GM12878 (cell line): ENCODE measurements at regions not wholly inside any gene's neighbourhood (a gene's known extent, or its start where the extent isn't known, plus 50 kb on each side); places are given as distances from the start of the nearest gene placed in this dataset.

Experiments
- ATAC-seq: fragments of 200-7000 bp; cut with Tn5 transposase; 3 replicates; pipeline ENCODE4 v1.9.1; 2020; ENCODE audit warnings: mild to moderate bottlenecking, moderate library complexity
- BruUV-seq: library from RNA; stranded (reverse); fragments of 400-500 nt; replicated peaks from 2 replicates; lab custom pipeline; 2021; lab: Mats Ljungman, UMichigan
- CTCF ChIA-PET: fragments of 300-600 bp; sonication (Branson Sonifier 250); formaldehyde crosslinking; extraction: SDS; loops from one replicate; lab custom pipeline; 2021; ENCODE audit warnings: inconsistent platforms; lab: Yijun Ruan, JAX
- POLR2A ChIA-PET: fragments of 350-600 bp; formaldehyde crosslinking; extraction: SDS; loops from one replicate; lab custom pipeline; 2021; ENCODE audit warnings: inconsistent platforms; lab: Charles Lee
- RAD21 ChIA-PET: fragments of 300-600 bp; sonication (Branson Sonifier 250); formaldehyde crosslinking; loops from one replicate; lab custom pipeline; 2023; ENCODE audit warnings: antibody characterized with exemption; ENCODE audit not compliant: unreplicated experiment; lab: Charles Lee
- SMC1A ChIA-PET: fragments of 300-600 bp; sonication (Branson Sonifier 250); formaldehyde crosslinking; loops from one replicate; lab custom pipeline; 2023; ENCODE audit not compliant: unreplicated experiment, uncharacterized antibody; lab: Charles Lee
- DNase-seq: peaks from one replicate; pipeline ENCODE4 v3.0.0-alpha.2; 2011; ENCODE audit warnings: low read depth, low spot score
- FAIRE-seq: peaks from 3 replicates; lab custom pipeline; 2011; peaks lifted over from hg19 to GRCh38; lab: Jason Lieb, UNC
- H2AFZ ChIP-seq: 2 replicates; pipeline ENCODE4 v1.6.0; 2011; ENCODE audit warnings: low read depth, low read length, control low read depth; ENCODE audit not compliant: control insufficient read depth
- H3K27ac ChIP-seq: 2 replicates; pipeline ENCODE4 v1.5.1; 2011; ENCODE audit warnings: control low read depth; ENCODE audit not compliant: control insufficient read depth, insufficient read depth
- H3K27me3 ChIP-seq, 2 experiments: replicated peaks in 1 of 2; 2 replicates each; pipeline versions ENCODE4 v1.6.0 to v1.6.1; 2011; ENCODE audit warnings: low read length in 1 of 2; ENCODE audit not compliant: control insufficient read depth in 2 of 2, insufficient read depth in 2 of 2
- H3K36me3 ChIP-seq, 2 experiments: 2 replicates each; pipeline ENCODE4 v1.5.1; 2011; ENCODE audit warnings: low read length in 1 of 2; ENCODE audit not compliant: control insufficient read depth in 2 of 2, insufficient read depth in 2 of 2
- H3K4me1 ChIP-seq: 2 replicates; pipeline ENCODE4 v1.6.1; 2011; ENCODE audit warnings: mild to moderate bottlenecking, low read length, moderate library complexity, mixed read lengths; ENCODE audit not compliant: control insufficient read depth, insufficient read depth
- H3K4me2 ChIP-seq: 2 replicates; pipeline ENCODE4 v1.6.0; 2011; ENCODE audit warnings: control low read depth; ENCODE audit not compliant: control insufficient read depth, insufficient read depth
- H3K4me3 ChIP-seq: fragments of 200-600 bp; sonication (generic); 2 replicates; pipeline ENCODE4 v1.5.1; 2016
- H3K79me2 ChIP-seq: 2 replicates; pipeline ENCODE4 v1.6.0; 2011; ENCODE audit warnings: low read length; ENCODE audit not compliant: control insufficient read depth, insufficient read depth
- H3K9ac ChIP-seq: 2 replicates; pipeline ENCODE4 v1.8.0; 2011; ENCODE audit warnings: low read length, control low read depth, mixed read lengths; ENCODE audit not compliant: control insufficient read depth, insufficient read depth
- H3K9me3 ChIP-seq: replicated peaks from 3 replicates; pipeline ENCODE4 v1.5.1; 2011; ENCODE audit warnings: mild to moderate bottlenecking, low read length; ENCODE audit not compliant: control insufficient read depth, insufficient read depth
- H4K20me1 ChIP-seq: 2 replicates; pipeline ENCODE4 v1.6.0; 2011; ENCODE audit not compliant: control insufficient read depth, insufficient read depth
- ATF3 ChIP-seq: IDR thresholded peaks from 2 replicates; pipeline ENCODE4 v1.6.1; 2011; ENCODE audit warnings: low read depth, mild to moderate bottlenecking, low read length, moderate library complexity, borderline replicate concordance; ENCODE audit errors: extremely low read depth
- CUX1 ChIP-seq: IDR thresholded peaks from 2 replicates; pipeline ENCODE4 v1.6.1; 2012; ENCODE audit warnings: improper control_type of control experiment, low read depth, low read length; ENCODE audit not compliant: insufficient replicate concordance
- EP300 ChIP-seq, 2 experiments: fragments of 150-350 bp in 1 of 2; IDR thresholded peaks; 2 replicates each; pipeline ENCODE4 v1.6.1; 2011 to 2012; ENCODE audit warnings: low read depth in 2 of 2, low read length in 2 of 2, borderline replicate concordance in 1 of 2, improper control_type of control experiment in 1 of 2, inconsistent platforms in 1 of 2; ENCODE audit not compliant: control insufficient read depth in 1 of 2
- ETV6 ChIP-seq, 2 experiments: fragments of 450-650 bp in 1 of 2; IDR thresholded peaks in 1 of 2; conservative IDR thresholded peaks in 1 of 2; 2 replicates each; pipeline ENCODE4 v1.6.1; 2014; ENCODE audit warnings: antibody characterized with exemption in 1 of 2, borderline replicate concordance in 1 of 2, low read depth in 1 of 2, mild to moderate bottlenecking in 1 of 2, moderate library complexity in 1 of 2
- IKZF1 ChIP-seq: fragments of 450-650 bp; conservative IDR thresholded peaks from 2 replicates; pipeline ENCODE4 v1.6.1; 2017; ENCODE audit warnings: antibody characterized with exemption, mild to moderate bottlenecking
- JUNB ChIP-seq: IDR thresholded peaks from 2 replicates; pipeline ENCODE4 v1.6.1; 2016; ENCODE audit warnings: antibody characterized with exemption, mild to moderate bottlenecking
- KDM1A ChIP-seq: fragments of 200-600 bp; sonication (generic); IDR thresholded peaks from 2 replicates; pipeline ENCODE4 v1.6.1; 2016; ENCODE audit warnings: borderline replicate concordance
- RB1 ChIP-seq: fragments of 450-650 bp; formaldehyde crosslinking; IDR thresholded peaks from 2 replicates; pipeline ENCODE4 v1.6.1; 2017; ENCODE audit warnings: mild to moderate bottlenecking, borderline replicate concordance
- RELA ChIP-seq: fragments of 450-650 bp; IDR thresholded peaks from 2 replicates; pipeline ENCODE4 v1.8.0; 2014; ENCODE audit warnings: borderline replicate concordance; ENCODE audit not compliant: partially characterized antibody
- TCF12 ChIP-seq: IDR thresholded peaks from 2 replicates; pipeline ENCODE4 v1.6.1; 2011; ENCODE audit warnings: low read depth, mild to moderate bottlenecking, low read length
- USF2 ChIP-seq: IDR thresholded peaks from 2 replicates; pipeline ENCODE4 v1.6.1; 2011; ENCODE audit warnings: low read depth, low read length, improper control_type of control experiment, borderline replicate concordance
- WGBS: methylation state at CpG from one replicate; pipeline ENCODE4 v1.1.6; 2016; ENCODE audit warnings: low lambda C conversion rate; ENCODE audit not compliant: insufficient replicate concordance, insufficient coverage; ENCODE audit errors: missing lambda C conversion rate; 5-methylcytosine and 5-hydroxymethylcytosine counted together
- in situ Hi-C: fragments of 300-500 bp; cut with MboI; formaldehyde crosslinking; loops from 9 replicates; pipeline ENCODE4 v1.14.3; 2018; ENCODE audit warnings: mixed read lengths
- intact Hi-C: fragments of 100-400 bp; cut with micrococcal nuclease; formaldehyde crosslinking; loops from one replicate; pipeline ENCODE4 v1.14.2; 2022; ENCODE audit not compliant: unreplicated experiment

- Histone ChIP-seq H3K27ac (no peak overlapping the region), H3K4me3 (no peak overlapping the region), H3K79me2 (no peaks in the 10 kb centered on the region), H3K9ac (no peak overlapping the region), H3K9me3 (no peaks in the 10 kb centered on the region), H3K27me3 (no peaks in the 10 kb centered on the region), H2AFZ (no peak overlapping the region), H4K20me1 (no peaks in the 10 kb centered on the region), H3K4me2 (no peak overlapping the region), H3K36me3 (no peaks in the 10 kb centered on the region), H3K4me1 (no peaks in the 10 kb centered on the region)
- POLR2A ChIA-PET = no interaction called here
- no TSS peak for BruUV-seq
- RAD21 ChIA-PET = no interaction called here
- WGBS = 0% methylated on average over 3 of the region's 3 CpGs
- DNase-seq = no peak
- CTCF ChIA-PET = no interaction called here
- in situ Hi-C loops (no loop called here), intact Hi-C loops (no loop called here)
- no peak for ATAC-seq
- no peak for TF ChIP-seq IKZF1
- TF ChIP-seq KDM1A = no peak
- TF ChIP-seq ATF3 = no peak
- no peak for TF ChIP-seq EP300 (IDR thresholded peaks at IDR 0.05; ENCODE audit: borderline replicate concordance in 1 of 2, control insufficient read depth in 1 of 2, low read depth in 2 of 2, low read length in 2 of 2)
- TF ChIP-seq RB1 = no peak
- TF ChIP-seq USF2 = no peak
- no peak for TF ChIP-seq CUX1
- TF ChIP-seq JUNB = no peak
- no peak for TF ChIP-seq TCF12
- TF ChIP-seq RELA = no peak
- no peak for TF ChIP-seq ETV6 (conservative IDR thresholded peaks at IDR 0.05 in 1 of 2, IDR thresholded peaks at IDR 0.05 in 1 of 2; ENCODE audit: borderline replicate concordance in 1 of 2, low read depth in 1 of 2)
- SMC1A ChIA-PET = no interaction called here
- FAIRE-seq = no peak
Measured at GRCh38 chr19:29294343-29294811, 81.4 kb upstream of the UQCRFS1 start.
